ENCODE measurements at regions not wholly inside any gene's neighbourhood (a gene's known extent, or its start where the extent isn't known, plus 50 kb on each side); places are given as distances from the start of the nearest gene placed in this dataset.

GRCh38 chr4:144582975-144583374 lies 63.0 kb upstream of the HHIP start:
- TF ChIP-seq RAD21 (IDR thresholded peaks at IDR 0.05; ENCODE audit: low read depth) (no peak), MAX (IDR thresholded peaks at IDR 0.05) (no peak), TEAD4 (IDR thresholded peaks at IDR 0.05) (no peak), CREB1 (IDR thresholded peaks at IDR 0.05; ENCODE audit: low read depth) (no peak), NFIC (IDR thresholded peaks at IDR 0.05) (no peak), EP300 (IDR thresholded peaks at IDR 0.05; ENCODE audit: borderline replicate concordance) (no peak), TCF12 (IDR thresholded peaks at IDR 0.05; ENCODE audit: low read depth) (no peak), TAF1 (IDR thresholded peaks at IDR 0.05; ENCODE audit: low read depth) (no peak)

- TF ChIP-seq EGR1 (IDR thresholded peaks at IDR 0.05) (no peak), CREB1 (IDR thresholded peaks at IDR 0.05; ENCODE audit: low read depth) (no peak), FOXM1 (IDR thresholded peaks at IDR 0.05; ENCODE audit: borderline replicate concordance, low read depth) (no peak), USF1 (IDR thresholded peaks at IDR 0.05) (no peak), TEAD4 (IDR thresholded peaks at IDR 0.05) (no peak), RAD21 (IDR thresholded peaks at IDR 0.05; ENCODE audit: low read depth) (no peak), CEBPB (IDR thresholded peaks at IDR 0.05) (no peak), TAF1 (IDR thresholded peaks at IDR 0.05; ENCODE audit: low read depth) (no peak), ZBTB7A (IDR thresholded peaks at IDR 0.05; ENCODE audit: low read depth) (no peak), YY1 (IDR thresholded peaks at IDR 0.05; ENCODE audit: low read depth) (no peak), TCF12 (IDR thresholded peaks at IDR 0.05; ENCODE audit: low read depth) (no peak), NFIC (IDR thresholded peaks at IDR 0.05) (no peak), EP300 (IDR thresholded peaks at IDR 0.05; ENCODE audit: borderline replicate concordance) (no peak), MAX (IDR thresholded peaks at IDR 0.05) (no peak), REST (IDR thresholded peaks at IDR 0.05; ENCODE audit: low read depth) (no peak)
Measured at GRCh38 chr4:144583658-144584057, 62.3 kb upstream of the HHIP start.

GRCh38 chr4:144584428-144584827 lies 61.5 kb upstream of the HHIP start:
- TF ChIP-seq CEBPB (IDR thresholded peaks at IDR 0.05) (no peak), CREB1 (IDR thresholded peaks at IDR 0.05; ENCODE audit: low read depth) (no peak), EGR1 (IDR thresholded peaks at IDR 0.05) (no peak), USF1 (IDR thresholded peaks at IDR 0.05) (no peak), FOXM1 (IDR thresholded peaks at IDR 0.05; ENCODE audit: borderline replicate concordance, low read depth) (no peak), NFIC (IDR thresholded peaks at IDR 0.05) (no peak), TAF1 (IDR thresholded peaks at IDR 0.05; ENCODE audit: low read depth) (no peak), TEAD4 (IDR thresholded peaks at IDR 0.05) (no peak)

- TF ChIP-seq CEBPB (IDR thresholded peaks at IDR 0.05) (no peak), EP300 (IDR thresholded peaks at IDR 0.05; ENCODE audit: borderline replicate concordance) (no peak), TAF1 (IDR thresholded peaks at IDR 0.05; ENCODE audit: low read depth) (no peak), EGR1 (IDR thresholded peaks at IDR 0.05) (no peak), RAD21 (IDR thresholded peaks at IDR 0.05; ENCODE audit: low read depth) (no peak), MAX (IDR thresholded peaks at IDR 0.05) (no peak), REST (IDR thresholded peaks at IDR 0.05; ENCODE audit: low read depth) (no peak), TCF12 (IDR thresholded peaks at IDR 0.05; ENCODE audit: low read depth) (no peak), TEAD4 (IDR thresholded peaks at IDR 0.05) (no peak), ZBTB7A (IDR thresholded peaks at IDR 0.05; ENCODE audit: low read depth) (no peak), NFIC (IDR thresholded peaks at IDR 0.05) (no peak), CREB1 (IDR thresholded peaks at IDR 0.05; ENCODE audit: low read depth) (no peak)
Measured at GRCh38 chr4:144589512-144589911, 56.4 kb upstream of the HHIP start.

- TF ChIP-seq RAD21 (IDR thresholded peaks at IDR 0.05; ENCODE audit: low read depth) (no peak), TCF12 (IDR thresholded peaks at IDR 0.05; ENCODE audit: low read depth) (no peak), EGR1 (IDR thresholded peaks at IDR 0.05) (no peak), USF1 (IDR thresholded peaks at IDR 0.05) (no peak), CEBPB (IDR thresholded peaks at IDR 0.05) (no peak), EP300 (IDR thresholded peaks at IDR 0.05; ENCODE audit: borderline replicate concordance) (no peak), YY1 (IDR thresholded peaks at IDR 0.05; ENCODE audit: low read depth) (no peak), FOXM1 (IDR thresholded peaks at IDR 0.05; ENCODE audit: borderline replicate concordance, low read depth) (no peak), CREB1 (IDR thresholded peaks at IDR 0.05; ENCODE audit: low read depth) (no peak), NFIC (IDR thresholded peaks at IDR 0.05) (no peak), TEAD4 (IDR thresholded peaks at IDR 0.05) (no peak), TAF1 (IDR thresholded peaks at IDR 0.05; ENCODE audit: low read depth) (no peak), MAX (IDR thresholded peaks at IDR 0.05) (no peak), ZBTB7A (IDR thresholded peaks at IDR 0.05; ENCODE audit: low read depth) (no peak), REST (IDR thresholded peaks at IDR 0.05; ENCODE audit: low read depth) (no peak)
Measured at GRCh38 chr4:144590020-144590419, 55.9 kb upstream of the HHIP start.
